Naive thymus-derived CD4-positive, alpha-beta T cell (primary cell): ENCODE measurements at regions not wholly inside any gene's neighbourhood (a gene's known extent, or its start where the extent isn't known, plus 50 kb on each side); places are given as distances from the start of the nearest gene placed in this dataset.

Experiments
- ATAC-seq: fragments of 150-1000 bp; cut with Tn5 transposase; 2 replicates; pipeline ENCODE4 v1.10.0; 2021; ENCODE audit warnings: mild to moderate bottlenecking, moderate library complexity
- CTCF ChIA-PET: fragments of 350-600 bp; sonication (Branson Sonifier 250); formaldehyde crosslinking; loops from one replicate; lab custom pipeline; 2021; ENCODE audit warnings: antibody characterized with exemption; lab: Charles Lee
- POLR2A ChIA-PET: fragments of 350-600 bp; sonication (Branson Sonifier 250); formaldehyde crosslinking; loops from one replicate; lab custom pipeline; 2021; ENCODE audit warnings: antibody characterized with exemption, inconsistent platforms; lab: Charles Lee
- DNase-seq, 9 donors: peaks; one replicate each; pipeline versions ENCODE4 v3.0.0 to v3.0.0-alpha.2; 2020 to 2022; ENCODE audit warnings: mixed read lengths in 1 of 9
- H3K27ac ChIP-seq: one replicate; pipeline ENCODE4 v1.7.0; 2013; ENCODE audit warnings: mild to moderate bottlenecking, low read depth, low read length, moderate library complexity
- H3K27me3 ChIP-seq, 2 donors: one replicate each; pipeline ENCODE4 v1.7.0; 2013; ENCODE audit warnings: low read length in 2 of 2, mild to moderate bottlenecking in 2 of 2, moderate library complexity in 2 of 2; ENCODE audit not compliant: control insufficient read depth in 2 of 2, insufficient read depth in 2 of 2
- H3K36me3 ChIP-seq, 3 experiments: 1 replicate in 2 of 3; 2 replicates in 1 of 3; pipeline ENCODE4 v1.7.0; 2013; ENCODE audit warnings: low read length in 3 of 3, mild to moderate bottlenecking in 3 of 3, moderate library complexity in 1 of 3; ENCODE audit not compliant: insufficient read depth in 3 of 3, control insufficient read depth in 2 of 3
- H3K4me1 ChIP-seq, 2 donors: one replicate each; pipeline ENCODE4 v1.7.0; 2013; ENCODE audit warnings: low read length in 2 of 2, mild to moderate bottlenecking in 2 of 2, moderate library complexity in 1 of 2; ENCODE audit not compliant: control insufficient read depth in 2 of 2, insufficient read depth in 2 of 2
- H3K4me3 ChIP-seq: 2 replicates; pipeline ENCODE4 v1.7.0; 2013; ENCODE audit warnings: mild to moderate bottlenecking, low read length
- H3K9me3 ChIP-seq, 3 experiments: 1 replicate in 2 of 3; 2 replicates in 1 of 3; pipeline ENCODE4 v1.7.0; 2013; ENCODE audit warnings: low read length in 3 of 3; ENCODE audit not compliant: control insufficient read depth in 2 of 3
- H3K27ac Mint-ChIP-seq, 9 donors: one replicate each; pipeline ENCODE4 v1.8.0; 2020 to 2022; ENCODE audit warnings: mixed read lengths in 9 of 9, mild to moderate bottlenecking in 8 of 9, moderate library complexity in 5 of 9, inconsistent platforms in 2 of 9
- H3K27me3 Mint-ChIP-seq, 5 donors: one replicate each; pipeline ENCODE4 v1.8.0; 2021 to 2022; ENCODE audit warnings: mixed read lengths in 5 of 5, mild to moderate bottlenecking in 1 of 5
- H3K36me3 Mint-ChIP-seq, 5 donors: one replicate each; pipeline ENCODE4 v1.8.0; 2020 to 2022; ENCODE audit warnings: mixed read lengths in 5 of 5, mild to moderate bottlenecking in 3 of 5, inconsistent platforms in 1 of 5
- H3K4me1 Mint-ChIP-seq, 7 donors: one replicate each; pipeline ENCODE4 v1.8.0; 2020 to 2022; ENCODE audit warnings: mixed read lengths in 7 of 7, mild to moderate bottlenecking in 3 of 7, inconsistent platforms in 1 of 7
- H3K4me3 Mint-ChIP-seq, 10 donors: one replicate each; pipeline ENCODE4 v1.8.0; 2020 to 2022; ENCODE audit warnings: mild to moderate bottlenecking in 10 of 10, mixed read lengths in 10 of 10, moderate library complexity in 6 of 10, inconsistent platforms in 2 of 10
- H3K9me3 Mint-ChIP-seq, 11 donors: one replicate each; pipeline ENCODE4 v1.8.0; 2020 to 2022; ENCODE audit warnings: mixed read lengths in 11 of 11, mild to moderate bottlenecking in 4 of 11, inconsistent platforms in 1 of 11, moderate library complexity in 1 of 11
- intact Hi-C, 2 donors: fragments of 100-400 bp; cut with micrococcal nuclease; formaldehyde crosslinking; loops; one replicate each; pipeline ENCODE4 v1.15.1; 2023

- Mint-ChIP-seq H3K27ac (no peak overlapping the region), H3K27me3 (peaks cover 0 to 21% (median 0%) of the 10 kb centered on the region in 5 donors), H3K9me3 (peaks cover 0 to 46% (median 14%) of the 10 kb centered on the region in 11 donors), H3K36me3 (no peaks in the 10 kb centered on the region), H3K4me3 (no peak overlapping the region), H3K4me1 (no peaks in the 10 kb centered on the region)
- Histone ChIP-seq H3K4me1 (no peaks in the 10 kb centered on the region), H3K27me3 (no peaks in the 10 kb centered on the region), H3K36me3 (no peaks in the 10 kb centered on the region), H3K4me3 (no peak overlapping the region), H3K9me3 (no peaks in the 10 kb centered on the region), H3K27ac (no peak overlapping the region)
- ChIA-PET POLR2A (no interaction called here), CTCF (no interaction called here)
- ATAC-seq (no peak), DNase-seq (no peak)
- intact Hi-C loops, result no loop called here
These were observed 405.2 kb downstream of the INSC start for GRCh38 chr11:15519911-15520310.

- H3K27ac ChIP-seq, result no peak overlapping the region
- Mint-ChIP-seq H3K27me3 (peaks cover 0 to 27% (median 0%) of the 10 kb centered on the region in 5 donors), H3K9me3 (peaks cover 5 to 47% (median 15%) of the 10 kb centered on the region in 11 donors), H3K4me3 (no peak overlapping the region), H3K4me1 (no peaks in the 10 kb centered on the region), H3K27ac (no peak overlapping the region), H3K36me3 (peaks cover 0 to 4% (median 0%) of the 10 kb centered on the region in 5 donors)
- H3K4me3 ChIP-seq, result no peak overlapping the region
- H3K27me3 ChIP-seq, result no peaks in the 10 kb centered on the region
- ChIA-PET CTCF (no interaction called here), POLR2A (no interaction called here)
- H3K9me3 ChIP-seq, result peaks cover 0 to 8% (median 0%) of the 10 kb centered on the region in 3 experiments
- ATAC-seq, result no peak
- intact Hi-C loops, result no loop called here
- no peaks in the 10 kb centered on the region for H3K36me3 ChIP-seq
- no peak for DNase-seq
- H3K4me1 ChIP-seq, result no peaks in the 10 kb centered on the region
These were observed 408.8 kb downstream of the INSC start for GRCh38 chr11:15523543-15523942.

DNA sequence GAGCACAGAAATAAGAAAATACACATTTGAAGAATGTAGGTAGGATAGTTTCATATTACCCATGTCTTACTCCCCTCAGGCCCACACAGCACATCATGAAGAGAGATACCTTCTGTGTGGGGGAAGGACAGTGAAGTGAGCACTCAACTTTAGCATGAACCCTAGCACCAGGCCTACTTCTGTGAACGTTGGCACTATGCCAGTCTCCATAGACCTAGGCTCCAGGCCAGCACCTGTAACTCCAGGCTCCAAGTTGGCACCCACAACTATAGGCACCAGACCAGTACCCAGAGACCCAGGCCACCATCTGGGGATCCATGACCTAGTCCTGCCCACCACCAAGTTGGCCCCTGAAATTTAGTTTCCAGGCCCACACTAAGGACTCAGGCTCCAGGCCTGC is 410.9 kb downstream of the INSC start:
- Histone ChIP-seq H3K4me1 (no peaks in the 10 kb centered on the region), H3K4me3 (no peak overlapping the region), H3K27ac (no peak overlapping the region), H3K36me3 (no peaks in the 10 kb centered on the region), H3K9me3 (peaks cover 0 to 8% (median 0%) of the 10 kb centered on the region in 3 experiments), H3K27me3 (no peaks in the 10 kb centered on the region)
- no peaks in the 10 kb centered on the region for H3K4me1 Mint-ChIP-seq
- intact Hi-C loops, result no loop called here
- CTCF ChIA-PET, result no interaction called here
- H3K4me3 Mint-ChIP-seq, result no peak overlapping the region
- no peak overlapping the region for H3K27ac Mint-ChIP-seq
- peaks cover 0 to 45% (median 13%) of the 10 kb centered on the region in 11 donors for H3K9me3 Mint-ChIP-seq
- DNase-seq (no peak), ATAC-seq (no peak)
- peaks cover 0 to 4% (median 0%) of the 10 kb centered on the region in 5 donors for H3K36me3 Mint-ChIP-seq
- peaks cover 0 to 21% (median 0%) of the 10 kb centered on the region in 5 donors for H3K27me3 Mint-ChIP-seq
- POLR2A ChIA-PET, result no interaction called here

DNA sequence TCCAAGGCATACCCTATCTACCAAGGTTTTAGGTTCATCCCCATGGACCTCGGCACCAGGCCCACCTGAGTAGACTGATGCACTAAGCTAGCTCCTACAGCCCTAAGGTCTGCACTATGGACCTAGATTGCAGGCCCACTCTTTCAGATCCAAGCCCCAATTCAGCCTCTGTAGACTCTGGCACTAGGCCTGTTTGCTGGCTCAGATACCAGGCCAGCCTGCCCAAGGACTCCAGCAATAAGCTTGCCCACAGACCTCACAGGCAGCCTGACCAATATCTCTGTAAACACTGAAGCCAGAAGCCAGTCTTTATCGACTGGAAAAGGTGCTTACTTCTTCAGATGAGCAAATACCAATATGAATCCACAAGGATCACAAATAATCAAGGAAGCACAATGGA is 411.3 kb downstream of the INSC start:
- Histone ChIP-seq H3K4me3 (no peak overlapping the region), H3K36me3 (no peaks in the 10 kb centered on the region), H3K27ac (no peak overlapping the region), H3K4me1 (no peaks in the 10 kb centered on the region), H3K9me3 (peaks cover 0 to 8% (median 0%) of the 10 kb centered on the region in 3 experiments), H3K27me3 (no peaks in the 10 kb centered on the region)
- ChIA-PET POLR2A (no interaction called here), CTCF (no interaction called here)
- Mint-ChIP-seq H3K27ac (no peak overlapping the region), H3K36me3 (peaks cover 0 to 4% (median 0%) of the 10 kb centered on the region in 5 donors), H3K4me1 (no peaks in the 10 kb centered on the region), H3K9me3 (peaks cover 0 to 45% (median 13%) of the 10 kb centered on the region in 11 donors), H3K4me3 (no peak overlapping the region), H3K27me3 (peaks cover 0 to 21% (median 0%) of the 10 kb centered on the region in 5 donors)
- no peak for DNase-seq
- intact Hi-C loops, result no loop called here
- no peak for ATAC-seq

DNA sequence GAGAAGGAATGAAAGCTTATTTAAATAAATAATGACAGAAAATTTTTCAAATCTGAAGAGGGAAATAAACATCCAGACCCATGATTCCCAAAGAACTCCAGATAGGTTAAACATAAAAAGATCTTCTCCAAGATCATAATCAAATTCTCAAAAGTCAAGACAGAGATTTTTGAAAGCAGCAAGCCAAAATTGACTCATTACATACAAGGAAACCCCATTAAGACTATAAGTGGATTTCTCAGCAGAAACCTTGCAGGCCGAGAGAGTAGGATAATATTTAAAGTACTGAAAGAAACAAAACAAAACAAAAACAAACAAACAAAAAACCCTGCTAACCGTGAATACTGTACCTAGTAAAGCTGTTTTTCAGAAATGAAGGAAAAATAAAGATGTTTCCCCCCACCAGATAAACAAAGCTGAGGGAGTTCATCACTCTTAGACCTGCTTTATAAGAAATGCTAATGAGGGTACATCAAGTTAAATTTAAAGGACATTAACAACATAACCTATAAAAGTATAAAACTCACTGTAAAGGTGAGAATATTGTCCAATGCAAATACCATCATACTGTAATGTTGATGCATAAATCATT is 412.2 kb downstream of the INSC start:
- H3K27me3 ChIP-seq, result no peaks in the 10 kb centered on the region
- peaks cover 0 to 4% (median 0%) of the 10 kb centered on the region in 5 donors for H3K36me3 Mint-ChIP-seq
- H3K4me1 Mint-ChIP-seq, result no peaks in the 10 kb centered on the region
- no peak overlapping the region for H3K27ac ChIP-seq
- H3K36me3 ChIP-seq, result no peaks in the 10 kb centered on the region
- ChIA-PET POLR2A (no interaction called here), CTCF (interaction anchor here (0.6 kb wide), 1 partner anchor 748 kb away, joined by 6 read pairs; no protein-coding TSS in a partner anchor)
- no peak overlapping the region for H3K4me3 Mint-ChIP-seq
- peaks cover 0 to 47% (median 13%) of the 10 kb centered on the region in 11 donors for H3K9me3 Mint-ChIP-seq
- no peak overlapping the region for H3K4me3 ChIP-seq
- H3K9me3 ChIP-seq, result peaks cover 0 to 8% (median 0%) of the 10 kb centered on the region in 3 experiments
- DNase-seq, result no peak
- H3K27ac Mint-ChIP-seq, result no peak overlapping the region
- H3K4me1 ChIP-seq, result no peaks in the 10 kb centered on the region
- H3K27me3 Mint-ChIP-seq, result peaks cover 0 to 16% (median 0%) of the 10 kb centered on the region in 5 donors
- intact Hi-C loops, result no loop called here
- ATAC-seq, result no peak

DNA sequence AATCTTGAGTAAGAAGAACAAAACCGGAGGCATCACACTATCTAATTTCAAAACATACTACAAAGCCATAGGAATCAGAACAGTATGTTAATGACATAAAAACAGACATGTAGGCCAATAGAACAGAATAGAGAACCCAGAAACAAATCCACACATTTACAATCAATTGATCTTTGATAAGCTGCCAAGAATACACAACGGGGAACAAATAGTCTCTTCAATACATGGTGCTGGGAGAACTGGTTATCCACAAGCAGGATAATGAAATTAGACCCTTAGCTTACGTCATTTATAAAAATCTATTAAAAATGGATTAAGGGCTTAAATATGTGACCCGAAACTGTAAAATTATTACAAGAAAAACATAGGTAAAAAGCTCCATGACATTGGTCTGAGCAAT is 417.7 kb downstream of the INSC start:
- Mint-ChIP-seq H3K36me3 (no peaks in the 10 kb centered on the region), H3K9me3 (peaks cover 0 to 26% (median 4%) of the 10 kb centered on the region in 11 donors), H3K4me3 (no peak overlapping the region), H3K27ac (no peak overlapping the region), H3K4me1 (no peaks in the 10 kb centered on the region), H3K27me3 (peaks cover 0 to 6% (median 0%) of the 10 kb centered on the region in 5 donors)
- ChIA-PET CTCF (no interaction called here), POLR2A (no interaction called here)
- H3K4me1 ChIP-seq, result no peaks in the 10 kb centered on the region
- no peak overlapping the region for H3K4me3 ChIP-seq
- intact Hi-C loops, result no loop called here
- DNase-seq, result no peak
- no peaks in the 10 kb centered on the region for H3K36me3 ChIP-seq
- H3K27ac ChIP-seq, result no peak overlapping the region
- H3K27me3 ChIP-seq, result no peaks in the 10 kb centered on the region
- ATAC-seq, result no peak
- H3K9me3 ChIP-seq, result no peaks in the 10 kb centered on the region

DNA sequence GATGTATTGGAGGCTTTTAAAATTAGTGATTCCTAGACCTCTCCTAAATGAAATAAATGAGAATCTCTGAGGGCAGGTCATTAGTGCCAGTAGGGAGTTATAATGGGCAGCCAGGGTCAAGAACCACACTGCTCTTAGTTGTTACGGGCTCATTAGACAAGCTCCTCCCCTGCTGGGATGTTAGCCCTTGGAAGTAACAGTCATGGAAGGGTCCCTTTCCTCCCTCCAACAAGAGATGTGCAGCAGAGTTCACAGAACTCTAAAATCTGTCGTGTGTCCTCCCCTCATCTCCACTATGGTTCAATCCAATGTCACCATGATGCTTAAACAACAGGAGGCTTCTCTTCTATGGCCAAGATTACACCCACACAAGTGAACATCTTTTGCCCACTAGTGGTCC is 419.5 kb downstream of the INSC start:
- ATAC-seq, result no peak
- no peaks in the 10 kb centered on the region for H3K4me1 ChIP-seq
- CTCF ChIA-PET, result no interaction called here
- Mint-ChIP-seq H3K4me3 (no peak overlapping the region), H3K9me3 (peaks cover 0 to 13% (median 2%) of the 10 kb centered on the region in 11 donors), H3K27ac (no peak overlapping the region), H3K4me1 (no peaks in the 10 kb centered on the region), H3K27me3 (no peaks in the 10 kb centered on the region), H3K36me3 (no peaks in the 10 kb centered on the region)
- no peak overlapping the region for H3K27ac ChIP-seq
- intact Hi-C loops, result no loop called here
- H3K36me3 ChIP-seq, result no peaks in the 10 kb centered on the region
- no peaks in the 10 kb centered on the region for H3K27me3 ChIP-seq
- POLR2A ChIA-PET, result no interaction called here
- no peaks in the 10 kb centered on the region for H3K9me3 ChIP-seq
- H3K4me3 ChIP-seq, result no peak overlapping the region
- no peak for DNase-seq
